ENCODE measurements at regions not wholly inside any gene's neighbourhood (a gene's known extent, or its start where the extent isn't known, plus 50 kb on each side); places are given as distances from the start of the nearest gene placed in this dataset.

DNA sequence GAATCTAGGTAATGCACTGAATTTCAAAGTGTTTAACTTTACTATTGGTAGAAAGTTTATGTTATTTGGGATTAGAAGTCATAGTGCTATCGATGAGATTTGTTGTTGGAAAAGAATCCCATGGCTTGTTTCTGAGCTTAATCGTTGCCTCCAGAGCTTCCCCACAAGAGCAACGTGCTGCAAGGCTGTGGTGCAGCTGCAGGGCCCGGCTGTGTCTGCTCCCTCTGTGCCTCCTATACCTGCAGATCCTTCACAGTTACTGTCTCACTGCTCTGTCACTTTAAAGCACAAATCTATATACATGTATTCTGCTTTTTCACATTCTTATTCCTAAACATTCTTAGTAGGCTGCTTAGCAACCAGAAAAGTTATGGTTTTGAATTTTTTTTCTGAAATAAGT lies 826.6 kb upstream of the COBL start:
- no peak overlapping the region for H3K27ac ChIP-seq
- no peak overlapping the region for H3K4me3 ChIP-seq
- no peak for DNase-seq (ENCODE audit: low spot score)
- no peaks in the 10 kb centered on the region for H3K4me1 ChIP-seq (ENCODE audit: control insufficient read depth in 1 of 2, low read depth in 2 of 2)
- no peaks in the 10 kb centered on the region for H3K9me3 ChIP-seq
- TF ChIP-seq, protein P1, sequence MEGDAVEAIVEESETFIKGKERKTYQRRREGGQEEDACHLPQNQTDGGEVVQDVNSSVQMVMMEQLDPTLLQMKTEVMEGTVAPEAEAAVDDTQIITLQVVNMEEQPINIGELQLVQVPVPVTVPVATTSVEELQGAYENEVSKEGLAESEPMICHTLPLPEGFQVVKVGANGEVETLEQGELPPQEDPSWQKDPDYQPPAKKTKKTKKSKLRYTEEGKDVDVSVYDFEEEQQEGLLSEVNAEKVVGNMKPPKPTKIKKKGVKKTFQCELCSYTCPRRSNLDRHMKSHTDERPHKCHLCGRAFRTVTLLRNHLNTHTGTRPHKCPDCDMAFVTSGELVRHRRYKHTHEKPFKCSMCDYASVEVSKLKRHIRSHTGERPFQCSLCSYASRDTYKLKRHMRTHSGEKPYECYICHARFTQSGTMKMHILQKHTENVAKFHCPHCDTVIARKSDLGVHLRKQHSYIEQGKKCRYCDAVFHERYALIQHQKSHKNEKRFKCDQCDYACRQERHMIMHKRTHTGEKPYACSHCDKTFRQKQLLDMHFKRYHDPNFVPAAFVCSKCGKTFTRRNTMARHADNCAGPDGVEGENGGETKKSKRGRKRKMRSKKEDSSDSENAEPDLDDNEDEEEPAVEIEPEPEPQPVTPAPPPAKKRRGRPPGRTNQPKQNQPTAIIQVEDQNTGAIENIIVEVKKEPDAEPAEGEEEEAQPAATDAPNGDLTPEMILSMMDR (IDR thresholded peaks at IDR 0.05), result no peak
- ATAC-seq (ENCODE audit: insufficient number of reproducible peaks, low FRiP score, low read depth), result no peak
- no peaks in the 10 kb centered on the region for H3K27me3 ChIP-seq (replicated peaks; ENCODE audit: insufficient read depth)
- no peaks in the 10 kb centered on the region for H3K36me3 ChIP-seq

DNA sequence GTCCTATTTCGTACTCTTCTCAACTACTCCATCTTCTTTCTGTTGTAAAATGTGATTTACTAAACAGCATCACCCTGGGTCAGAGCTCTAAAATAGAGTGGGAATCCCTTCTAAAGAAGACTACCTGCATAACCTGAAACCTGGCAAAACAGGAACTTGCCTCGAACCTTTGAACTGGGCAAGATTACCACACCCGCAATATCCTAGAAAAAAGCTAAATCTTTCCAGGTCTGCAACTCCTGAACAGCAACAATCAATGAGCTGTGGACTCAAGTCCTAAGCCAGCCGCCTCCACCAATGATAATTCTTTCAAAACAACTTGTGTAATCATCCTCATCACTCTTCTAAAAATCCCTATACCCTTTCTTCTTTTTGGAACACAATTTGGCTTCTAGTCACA lies 824.2 kb upstream of the COBL start:
- Histone ChIP-seq H3K9me3 (no peaks in the 10 kb centered on the region), H3K4me1 (ENCODE audit: control insufficient read depth in 1 of 2, low read depth in 2 of 2) (no peaks in the 10 kb centered on the region), H3K4me3 (no peak overlapping the region), H3K27ac (no peak overlapping the region), H3K27me3 (replicated peaks; ENCODE audit: insufficient read depth) (no peaks in the 10 kb centered on the region), H3K36me3 (no peaks in the 10 kb centered on the region)
- DNase-seq (ENCODE audit: low spot score), result no peak
- ATAC-seq (ENCODE audit: insufficient number of reproducible peaks, low FRiP score, low read depth), result no peak
- TF ChIP-seq, protein P1 (IDR thresholded peaks at IDR 0.05), result no peak

DNA sequence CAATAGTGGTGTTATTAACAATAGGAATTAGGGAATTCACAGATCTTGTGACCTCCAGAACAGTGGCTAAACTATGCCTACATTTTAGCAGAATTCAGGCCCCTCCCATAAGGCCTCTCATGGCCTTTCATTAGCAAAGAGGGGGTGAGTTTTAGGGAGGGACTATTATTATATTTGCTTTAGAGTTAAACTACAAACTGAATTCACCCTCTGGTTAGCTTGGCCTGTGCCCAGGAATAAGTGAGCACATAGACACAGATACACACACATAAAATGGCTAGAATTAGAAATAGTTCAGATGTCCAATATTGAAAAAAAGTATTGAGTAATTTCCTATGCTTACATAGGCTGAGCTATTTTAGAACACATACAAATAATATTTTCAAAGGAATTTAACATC lies 818.8 kb upstream of the COBL start:
- TF ChIP-seq, protein P1 (IDR thresholded peaks at IDR 0.05), result no peak
- DNase-seq (ENCODE audit: low spot score), result no peak
- no peaks in the 10 kb centered on the region for H3K9me3 ChIP-seq
- H3K4me3 ChIP-seq, result no peak overlapping the region
- H3K36me3 ChIP-seq, result no peaks in the 10 kb centered on the region
- ATAC-seq (ENCODE audit: insufficient number of reproducible peaks, low FRiP score, low read depth), result no peak
- H3K27me3 ChIP-seq (replicated peaks; ENCODE audit: insufficient read depth), result no peaks in the 10 kb centered on the region
- no peak overlapping the region for H3K27ac ChIP-seq
- H3K4me1 ChIP-seq (ENCODE audit: control insufficient read depth in 1 of 2, low read depth in 2 of 2), result no peaks in the 10 kb centered on the region

DNA sequence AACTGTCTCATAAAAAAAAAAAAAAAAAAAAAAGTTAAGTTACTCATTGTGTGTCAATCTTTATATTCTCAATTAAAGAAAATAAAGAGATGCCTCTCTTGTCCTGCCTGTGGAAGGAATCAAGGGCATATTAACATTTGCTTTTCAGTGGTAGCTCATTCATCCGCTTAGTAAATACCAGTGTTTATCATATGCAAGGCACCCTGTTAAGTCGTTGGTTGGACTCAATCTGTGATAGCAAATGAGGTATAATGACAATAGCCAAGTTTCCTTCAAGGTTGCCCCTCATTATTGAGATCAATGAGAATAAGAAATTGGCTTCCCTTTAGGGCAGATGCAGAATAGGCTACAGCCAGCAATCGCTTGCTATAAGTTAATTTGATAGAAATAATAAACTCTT lies 812.7 kb upstream of the COBL start:
- H3K4me3 ChIP-seq, result no peak overlapping the region
- H3K27ac ChIP-seq, result no peak overlapping the region
- no peaks in the 10 kb centered on the region for H3K9me3 ChIP-seq
- no peak for ATAC-seq (ENCODE audit: insufficient number of reproducible peaks, low FRiP score, low read depth)
- no peaks in the 10 kb centered on the region for H3K36me3 ChIP-seq
- TF ChIP-seq, protein P1 (IDR thresholded peaks at IDR 0.05), result no peak
- no peak for DNase-seq (ENCODE audit: low spot score)
- H3K4me1 ChIP-seq (ENCODE audit: control insufficient read depth in 1 of 2, low read depth in 2 of 2), result no peaks in the 10 kb centered on the region
- no peaks in the 10 kb centered on the region for H3K27me3 ChIP-seq (replicated peaks; ENCODE audit: insufficient read depth)

DNA sequence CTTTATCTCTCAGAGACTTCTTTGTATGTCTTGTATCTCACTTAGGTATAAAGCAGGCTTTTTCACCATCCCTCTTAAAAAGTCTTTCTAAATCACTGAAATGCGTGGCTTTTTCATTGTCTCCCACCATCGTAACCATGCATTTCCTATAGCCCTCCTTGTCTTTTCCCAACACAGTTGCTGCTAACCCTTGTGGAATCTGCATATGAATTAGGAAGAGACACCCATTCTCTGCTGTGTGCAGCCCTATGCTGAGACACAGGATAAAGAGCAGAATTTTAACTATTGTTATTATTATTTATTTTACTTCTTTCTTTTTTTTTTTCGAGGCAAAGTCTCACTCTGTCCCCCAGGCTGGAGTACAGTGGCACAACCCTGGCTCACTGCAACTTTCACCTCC lies 804.3 kb upstream of the COBL start:
- TF ChIP-seq, protein P1 (IDR thresholded peaks at IDR 0.05), result no peak
- DNase-seq (ENCODE audit: low spot score) (no peak), ATAC-seq (ENCODE audit: insufficient number of reproducible peaks, low FRiP score, low read depth) (no peak)
- no peaks in the 10 kb centered on the region for H3K27me3 ChIP-seq (replicated peaks; ENCODE audit: insufficient read depth)
- H3K9me3 ChIP-seq, result no peaks in the 10 kb centered on the region
- H3K36me3 ChIP-seq, result no peaks in the 10 kb centered on the region
- no peak overlapping the region for H3K4me3 ChIP-seq
- H3K27ac ChIP-seq, result no peak overlapping the region
- no peaks in the 10 kb centered on the region for H3K4me1 ChIP-seq (ENCODE audit: control insufficient read depth in 1 of 2, low read depth in 2 of 2)
